Calu3 (cell line): ENCODE measurements at regions not wholly inside any gene's neighbourhood (a gene's known extent, or its start where the extent isn't known, plus 50 kb on each side); places are given as distances from the start of the nearest gene placed in this dataset.

Source experiments
- BruUV-seq: library from RNA; stranded (reverse); fragments of 400-500 nt; replicated peaks from 2 replicates; lab custom pipeline; 2021; lab: Mats Ljungman, UMichigan
- CTCF ChIA-PET: fragments of 300-600 bp; sonication (Branson Sonifier 250); formaldehyde crosslinking; loops from one replicate; lab custom pipeline; 2022; ENCODE audit warnings: antibody characterized with exemption; lab: Charles Lee
- DNase-seq: peaks from one replicate; pipeline ENCODE4 v3.0.0; 2022
- H3K27ac Mint-ChIP-seq: one replicate; pipeline ENCODE4 v1.8.0; 2022; ENCODE audit warnings: mixed read lengths; ENCODE audit not compliant: unreplicated experiment
- H3K27me3 Mint-ChIP-seq: one replicate; pipeline ENCODE4 v1.8.0; 2022; ENCODE audit warnings: mixed read lengths; ENCODE audit not compliant: unreplicated experiment
- H3K36me3 Mint-ChIP-seq: one replicate; pipeline ENCODE4 v1.8.0; 2022; ENCODE audit warnings: mild to moderate bottlenecking, moderate library complexity, mixed read lengths; ENCODE audit not compliant: insufficient read depth, unreplicated experiment
- H3K4me1 Mint-ChIP-seq: one replicate; pipeline ENCODE4 v1.8.0; 2022; ENCODE audit warnings: mild to moderate bottlenecking, low read depth, mixed read lengths; ENCODE audit not compliant: unreplicated experiment
- H3K4me3 Mint-ChIP-seq: one replicate; pipeline ENCODE4 v1.8.0; 2022; ENCODE audit warnings: mild to moderate bottlenecking, low read depth, moderate library complexity, mixed read lengths; ENCODE audit not compliant: unreplicated experiment
- H3K9me3 Mint-ChIP-seq: one replicate; pipeline ENCODE4 v1.8.0; 2022; ENCODE audit warnings: low read depth, mixed read lengths; ENCODE audit not compliant: unreplicated experiment
- CTCF ChIP-seq: fragments of 200-600 bp; IDR thresholded peaks from one replicate; pipeline ENCODE4 v1.8.0; 2022; ENCODE audit warnings: antibody characterized with exemption; ENCODE audit not compliant: unreplicated experiment
- intact Hi-C: fragments of 100-400 bp; cut with micrococcal nuclease; formaldehyde crosslinking; loops from one replicate; pipeline ENCODE4 v1.10.0; 2022; ENCODE audit not compliant: unreplicated experiment

- Mint-ChIP-seq H3K27me3 (no peaks in the 10 kb centered on the region), H3K27ac (peak overlapping the region; percentile 73), H3K4me1 (peaks cover 44% of the 10 kb centered on the region), H3K9me3 (peaks cover 1% of the 10 kb centered on the region), H3K4me3 (peak overlapping the region; percentile 5), H3K36me3 (peaks cover under 1% of the 10 kb centered on the region)
- no peak for TF ChIP-seq CTCF
- peak; percentile 46 for DNase-seq
- BruUV-seq: no TSS peak
- intact Hi-C loops: no loop called here
- CTCF ChIA-PET: interaction anchor here (0.7 to 1.1 kb wide), 3 partner anchors 9 to 131 kb away, joined by 3 to 4 read pairs (median 3); no protein-coding TSS in a partner anchor
These were observed 67.0 kb upstream of the SERP2 start for GRCh38 chr13:44306371-44307192.

- H3K36me3 Mint-ChIP-seq: no peaks in the 10 kb centered on the region
- CTCF ChIA-PET: interaction anchor here (1.1 kb wide), 1 partner anchor 10 kb away, joined by 3 read pairs; no protein-coding TSS in a partner anchor
- intact Hi-C loops: no loop called here
- no peak for DNase-seq
- H3K4me3 Mint-ChIP-seq: peak overlapping the region; percentile 5
- peak overlapping the region; percentile 73 for H3K27ac Mint-ChIP-seq
- TF ChIP-seq CTCF: no peak
- BruUV-seq: no TSS peak
- H3K27me3 Mint-ChIP-seq: no peaks in the 10 kb centered on the region
- H3K4me1 Mint-ChIP-seq: peaks cover 44% of the 10 kb centered on the region
- no peaks in the 10 kb centered on the region for H3K9me3 Mint-ChIP-seq
These were observed 66.4 kb upstream of the SERP2 start for GRCh38 chr13:44307255-44307654.

GRCh38 chr13:44307844-44308243 lies 65.8 kb upstream of the SERP2 start:
- Mint-ChIP-seq H3K36me3 (no peaks in the 10 kb centered on the region), H3K27me3 (no peaks in the 10 kb centered on the region), H3K4me1 (peaks cover 46% of the 10 kb centered on the region), H3K27ac (no peak overlapping the region), H3K9me3 (no peaks in the 10 kb centered on the region), H3K4me3 (no peak overlapping the region)
- CTCF ChIA-PET: no interaction called here
- no peak for DNase-seq
- BruUV-seq: no TSS peak
- intact Hi-C loops: no loop called here
- TF ChIP-seq CTCF: no peak

- Mint-ChIP-seq H3K27ac (peak overlapping the region; percentile 24), H3K36me3 (no peaks in the 10 kb centered on the region)
- no TSS peak for BruUV-seq
These were observed 65.3 kb upstream of the SERP2 start for GRCh38 chr13:44308352-44308751.

More at GRCh38 chr13:44308352-44308751, 65.3 kb upstream of the SERP2 start:
- no peaks in the 10 kb centered on the region for H3K27me3 Mint-ChIP-seq
- H3K4me3 Mint-ChIP-seq: no peak overlapping the region
- CTCF ChIA-PET: no interaction called here
- DNase-seq: no peak
- intact Hi-C loops: no loop called here
- no peak for TF ChIP-seq CTCF
- peaks cover 51% of the 10 kb centered on the region for H3K4me1 Mint-ChIP-seq
- H3K9me3 Mint-ChIP-seq: no peaks in the 10 kb centered on the region
